Stimulated activated CD4-positive, alpha-beta T cell treated with anti-CD3 and anti-CD28 coated beads, Interleukin-12 subunit alpha, Interleukin-12 subunit beta, amount 100 ng/mL, for 24 hours (primary cell): ENCODE measurements at regions not wholly inside any gene's neighbourhood (a gene's known extent, or its start where the extent isn't known, plus 50 kb on each side); places are given as distances from the start of the nearest gene placed in this dataset.

Experiments
- DNase-seq, 2 experiments: peaks; one replicate each; pipeline ENCODE4 v3.0.0-alpha.2; 2020; ENCODE audit warnings: low read depth in 2 of 2

- DNase-seq: no peak
Measured at GRCh38 chr3:189042832-189043231, 128.9 kb upstream of the TPRG1 start.

DNA sequence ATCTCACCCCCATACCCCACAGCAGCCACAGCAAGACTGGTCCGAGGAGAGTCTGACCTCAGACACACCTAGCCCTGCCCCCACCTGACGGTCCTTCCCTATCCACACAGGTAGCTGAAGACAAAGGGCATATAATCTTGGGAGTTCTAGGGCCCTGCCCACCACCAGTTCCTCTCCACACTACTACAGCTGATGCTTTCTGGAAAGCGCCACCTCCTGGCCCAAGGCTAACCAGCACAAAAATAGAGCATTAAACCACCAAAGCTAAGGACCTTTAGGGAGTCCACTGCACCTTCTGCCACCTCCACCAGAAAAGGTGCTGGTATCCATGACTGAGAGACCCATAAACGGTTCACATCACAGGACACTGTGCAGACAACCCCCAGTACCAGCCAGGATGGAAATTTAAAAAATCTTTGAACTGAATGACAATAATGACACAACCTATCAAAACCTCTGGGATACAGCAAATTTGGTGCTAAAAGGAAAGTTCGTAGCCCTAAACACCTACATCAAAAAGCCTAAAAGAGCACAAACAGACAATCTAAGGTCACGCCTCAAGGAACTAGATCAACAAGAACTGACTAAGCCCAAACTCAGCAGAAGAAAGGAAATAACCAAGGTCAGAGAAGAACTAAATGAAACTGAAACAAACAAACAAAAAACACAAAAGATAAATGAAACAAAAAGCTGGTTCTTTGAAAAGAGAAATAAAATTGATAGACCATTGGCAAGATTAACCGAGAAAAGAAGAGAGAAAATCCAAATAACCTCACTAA, 122.1 kb upstream of the TPRG1 start:
- DNase-seq: no peak

DNA sequence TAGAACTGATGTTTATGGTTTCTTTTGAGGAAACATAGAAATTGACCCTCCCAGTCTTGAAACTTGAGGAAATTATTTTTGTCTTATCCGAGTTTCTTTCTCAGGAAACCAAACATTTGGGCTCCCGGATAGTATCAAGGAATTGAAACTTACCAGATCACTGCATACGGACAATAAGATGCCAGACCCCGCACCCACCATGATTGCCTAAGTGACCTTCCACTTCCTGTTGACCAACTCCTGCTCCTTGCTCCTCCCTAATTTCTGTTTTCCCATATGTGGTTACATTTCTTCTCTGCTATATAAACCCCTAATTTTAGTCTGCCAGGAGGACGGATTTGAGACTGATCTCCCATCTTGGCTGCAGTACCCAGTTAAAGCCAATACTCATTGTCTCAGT, 118.4 kb upstream of the TPRG1 start:
- no peak for DNase-seq

DNA sequence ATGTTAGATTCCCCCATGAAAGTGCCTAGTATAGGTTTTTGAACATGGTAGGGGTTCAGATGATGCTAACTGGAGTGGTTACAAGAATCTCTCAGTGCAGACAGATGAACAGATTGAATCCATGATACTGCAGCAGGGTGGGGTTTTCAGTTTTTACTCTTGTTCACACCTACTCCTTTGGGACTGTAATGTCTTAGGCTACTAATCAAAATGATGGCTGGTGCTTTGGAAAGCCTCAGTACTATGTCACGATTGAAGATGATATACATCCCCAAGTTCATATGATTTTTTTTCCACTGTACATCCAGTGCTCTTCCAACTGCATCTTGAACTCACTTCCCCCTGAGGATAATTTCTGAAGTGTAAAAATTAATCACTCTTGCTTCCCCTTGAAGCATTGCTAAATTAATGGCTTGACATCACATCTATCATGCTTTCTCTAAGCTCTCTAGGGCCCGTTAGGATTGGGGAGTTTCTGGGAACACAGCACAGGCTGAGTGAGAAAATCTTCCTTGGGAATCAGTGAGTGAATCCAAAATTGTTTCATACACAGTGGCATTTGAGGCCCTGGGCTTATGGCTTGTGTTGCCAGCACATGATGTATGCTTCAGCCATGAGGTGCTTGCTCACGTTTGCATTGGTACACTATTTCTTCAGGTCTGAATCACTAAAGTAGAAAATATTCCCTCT, 115.0 kb upstream of the TPRG1 start:
- no peak for DNase-seq

DNA sequence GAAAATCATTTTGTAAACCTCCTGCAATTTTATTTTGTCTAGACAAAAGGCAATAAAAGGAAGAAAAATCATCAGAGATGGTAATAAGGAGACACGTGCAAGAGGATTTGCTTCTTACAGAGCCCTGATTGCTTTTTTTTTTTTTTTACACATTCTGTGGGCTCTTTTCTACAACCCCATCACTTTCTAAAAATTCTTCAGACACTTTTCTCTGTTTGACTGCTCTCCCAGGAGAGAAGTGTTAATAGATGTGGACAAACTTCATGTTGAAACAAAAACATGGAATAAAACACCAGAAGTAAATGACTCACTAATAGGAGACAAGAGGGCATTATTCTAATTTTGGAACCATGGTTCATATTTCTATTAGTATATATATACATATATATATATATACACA, 114.4 kb upstream of the TPRG1 start:
- DNase-seq: no peak

DNA sequence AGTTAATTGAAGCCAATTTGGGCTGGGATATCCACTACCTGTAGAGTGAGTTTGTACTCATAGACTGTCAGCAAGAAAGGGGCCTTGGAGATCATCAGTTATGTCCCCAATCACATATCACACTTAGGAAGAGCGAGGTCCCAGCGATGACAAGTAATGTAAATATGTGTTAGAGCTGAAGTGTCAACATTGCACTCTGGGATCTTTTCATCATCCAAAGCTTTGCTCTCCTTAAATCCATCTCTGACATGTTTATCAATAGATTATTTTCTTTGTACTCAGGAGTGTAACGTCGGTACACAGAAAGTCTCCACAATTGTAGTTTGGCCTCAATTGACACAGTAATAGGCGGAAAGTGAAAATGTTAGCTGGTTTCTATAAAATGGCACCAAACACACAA, 113.7 kb upstream of the TPRG1 start:
- no peak for DNase-seq

GRCh38 chr3:189070965-189071364, 100.8 kb upstream of the TPRG1 start:
- no peak for DNase-seq

DNA sequence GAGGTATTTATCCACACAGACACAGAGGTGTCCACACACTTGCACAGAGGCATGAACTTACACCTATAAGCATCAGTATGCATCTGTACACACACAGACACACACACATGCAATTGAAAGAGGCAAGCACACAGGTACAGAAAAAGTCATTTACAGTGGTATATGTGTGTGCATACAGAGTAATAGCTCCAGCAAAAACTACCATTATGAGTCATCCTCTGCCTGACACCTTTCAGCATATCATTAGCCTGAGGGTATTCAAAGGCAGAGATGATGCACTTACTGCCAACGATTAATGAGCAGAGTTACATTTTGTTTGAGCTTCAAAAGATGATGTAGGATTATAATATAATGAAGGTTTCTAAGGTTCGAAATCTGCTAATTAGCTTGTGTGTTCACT, 100.3 kb upstream of the TPRG1 start:
- DNase-seq: no peak

DNA sequence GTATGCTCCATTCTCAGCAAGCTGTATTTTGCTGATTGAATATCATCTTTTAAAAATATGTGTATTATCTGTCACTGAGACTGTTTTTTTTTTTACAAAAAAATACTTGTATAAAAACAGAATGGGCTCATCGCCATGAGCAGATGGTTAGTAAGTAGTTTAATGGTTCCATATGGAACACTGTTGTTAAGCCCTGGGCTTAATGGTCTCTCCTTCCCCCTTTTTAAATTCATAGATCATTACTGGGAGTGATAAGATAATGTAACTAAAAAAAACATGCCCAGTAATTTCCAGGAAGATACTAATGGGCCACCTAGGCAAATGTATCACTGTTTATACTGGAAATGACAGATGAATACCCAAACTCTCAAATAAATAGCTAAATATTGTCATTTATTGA, 95.3 kb upstream of the TPRG1 start:
- DNase-seq: no peak

DNA sequence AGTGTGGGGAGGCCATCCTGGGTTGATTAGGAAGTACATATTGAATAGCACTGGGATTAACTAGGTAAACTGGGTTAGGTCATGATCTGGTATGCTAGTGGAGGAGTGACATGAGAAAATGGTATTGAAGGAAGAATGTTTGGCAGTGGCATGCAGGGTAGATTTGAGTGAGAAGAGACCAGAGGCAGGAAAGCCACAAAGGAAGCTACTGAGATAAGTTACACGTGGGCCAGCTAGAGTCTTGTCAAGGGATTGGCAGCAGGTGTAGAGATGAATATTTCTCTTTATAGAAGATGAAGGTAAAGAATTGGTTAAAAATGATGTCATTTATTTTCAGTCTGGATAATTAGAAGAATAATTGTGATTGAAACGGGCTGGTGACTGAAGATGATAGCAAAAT, 91.0 kb upstream of the TPRG1 start:
- no peak for DNase-seq

DNA sequence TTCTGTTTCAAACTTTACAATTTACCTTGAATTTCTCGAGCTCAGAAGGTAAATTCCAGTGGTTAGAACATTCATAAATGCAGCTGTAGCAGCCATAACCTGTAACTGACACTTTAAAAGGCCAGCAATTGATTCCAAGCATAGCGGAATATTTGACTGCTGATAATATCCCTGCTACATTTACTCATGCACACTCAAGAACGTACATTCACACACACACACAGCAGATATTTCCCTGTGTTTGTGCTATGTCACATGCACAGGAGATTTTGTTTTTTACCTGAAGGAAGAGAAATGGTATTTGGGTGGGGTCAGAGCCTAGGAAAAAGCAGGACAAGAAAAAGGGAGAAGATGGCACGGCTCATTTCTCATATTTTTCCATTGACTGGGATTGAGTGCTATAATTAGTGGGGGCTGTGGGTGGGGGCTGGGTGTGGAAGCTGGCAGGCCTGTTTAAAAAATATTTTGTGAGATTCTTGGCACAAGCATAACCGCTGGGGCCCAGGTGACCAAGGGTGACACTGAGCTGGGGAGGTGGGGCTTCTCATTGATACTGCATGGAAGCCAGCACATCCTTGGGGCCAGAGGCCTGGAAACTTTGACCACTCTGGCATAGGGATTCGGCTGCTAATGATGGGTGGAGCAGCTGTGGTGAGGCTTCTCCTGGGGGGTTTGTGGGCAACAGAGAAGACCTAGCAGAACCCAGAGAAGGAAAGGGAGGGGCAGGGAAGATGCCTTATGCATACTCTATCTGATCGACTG, 88.9 kb upstream of the TPRG1 start:
- no peak for DNase-seq

DNA sequence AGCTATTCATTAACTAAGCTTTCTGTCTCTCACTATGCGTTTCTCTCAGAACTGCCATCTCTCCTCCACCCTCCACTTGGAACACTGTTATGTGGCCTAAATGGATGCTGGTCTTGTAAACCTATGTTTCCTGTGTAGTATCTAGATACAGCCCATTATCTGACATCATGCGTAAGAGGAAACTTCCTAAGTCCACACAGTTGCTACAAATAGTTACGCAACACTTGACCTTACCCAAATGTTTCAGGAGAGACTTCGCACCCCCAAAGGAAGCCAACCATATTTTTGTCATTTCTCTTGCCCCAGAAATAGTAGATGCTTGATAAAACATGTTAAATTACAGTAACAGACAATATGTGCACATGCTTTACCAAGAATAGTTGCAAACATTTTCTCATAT, 87.2 kb upstream of the TPRG1 start:
- DNase-seq: no peak

DNA sequence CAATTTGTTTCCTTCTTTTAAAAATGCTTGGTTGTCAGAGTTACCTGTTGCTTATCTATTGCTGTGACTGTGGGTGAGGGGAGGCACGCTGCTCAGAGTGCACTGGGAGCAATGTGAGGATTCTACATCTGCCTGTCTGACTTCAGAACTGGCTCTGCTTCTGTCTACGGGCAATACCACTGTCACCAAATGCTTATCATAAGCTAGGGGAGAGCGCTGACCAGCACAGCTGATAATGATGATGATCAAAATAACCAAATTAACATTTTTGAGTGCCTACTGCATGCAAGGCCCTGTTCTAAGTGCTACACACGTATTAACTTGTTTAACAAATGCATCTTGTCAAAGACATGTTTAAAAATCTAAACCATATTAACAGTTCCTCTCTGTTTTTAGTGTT, 79.2 kb upstream of the TPRG1 start:
- no peak for DNase-seq

DNA sequence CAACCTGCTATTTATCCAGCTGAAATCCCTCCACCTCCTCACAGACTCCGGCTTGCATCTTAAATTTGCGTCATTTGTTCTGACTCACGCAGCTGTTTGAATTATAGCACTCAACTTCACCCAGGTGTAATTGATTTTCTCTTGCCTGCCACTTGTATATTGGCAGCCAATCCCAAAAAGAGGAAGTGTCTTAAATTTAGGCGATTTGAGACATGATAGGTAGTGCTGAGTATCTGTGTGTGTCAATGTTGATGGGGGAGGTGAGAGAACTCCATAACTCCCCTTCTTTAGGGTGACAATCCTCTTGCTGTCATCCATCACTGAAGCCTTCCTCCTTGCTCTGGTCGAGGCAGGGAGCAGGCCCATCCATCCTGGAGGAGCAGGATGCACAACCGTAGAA, 77.2 kb upstream of the TPRG1 start:
- no peak for DNase-seq

GRCh38 chr3:189096092-189096491, 75.7 kb upstream of the TPRG1 start:
- DNase-seq: no peak

DNA sequence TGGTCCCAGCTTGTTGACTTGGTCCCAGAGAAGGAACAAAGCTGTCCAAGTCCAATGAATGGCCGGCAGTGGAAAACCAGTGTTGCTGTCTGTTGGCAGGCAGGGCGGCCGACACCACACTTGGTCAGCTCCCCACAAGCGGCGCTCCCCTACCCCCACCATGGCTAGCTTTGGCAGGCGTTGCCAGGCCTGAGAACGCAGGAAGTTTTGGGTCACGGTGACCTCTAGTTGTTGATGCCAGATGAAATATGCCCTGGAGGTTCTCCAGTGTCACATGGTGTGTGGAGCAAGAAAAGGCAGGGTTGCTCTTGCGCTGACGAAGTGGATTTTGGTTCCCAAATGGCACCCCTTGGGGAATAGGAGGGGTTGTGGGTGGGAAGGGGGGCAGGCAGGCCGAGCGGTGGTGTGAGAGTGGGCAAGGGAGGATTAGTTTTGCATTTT, 72.7 kb upstream of the TPRG1 start:
- no peak for DNase-seq

- no peak for DNase-seq
Measured at GRCh38 chr3:189099505-189100290, 72.1 kb upstream of the TPRG1 start.

DNA sequence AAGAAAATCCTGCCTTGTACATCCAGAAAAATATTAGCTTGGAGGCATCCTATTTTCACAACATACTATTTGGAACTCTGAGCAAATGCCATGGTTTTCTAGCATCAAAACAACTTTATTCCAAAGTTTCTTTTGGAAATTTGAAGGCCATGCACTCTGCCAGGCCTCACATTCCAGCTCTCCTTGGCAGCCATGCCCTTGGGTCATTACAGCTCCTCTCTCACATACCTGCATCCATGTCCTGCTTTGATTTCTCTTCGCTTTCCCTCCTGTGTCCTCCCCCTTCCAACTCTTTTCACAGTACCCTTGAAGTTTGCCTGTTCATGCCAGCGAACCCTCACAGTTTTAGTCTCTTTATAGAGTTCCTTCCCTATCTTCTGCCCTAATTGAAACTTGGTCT, 70.9 kb upstream of the TPRG1 start:
- no peak for DNase-seq

GRCh38 chr3:189101594-189101993, 70.2 kb upstream of the TPRG1 start:
- DNase-seq: no peak

DNA sequence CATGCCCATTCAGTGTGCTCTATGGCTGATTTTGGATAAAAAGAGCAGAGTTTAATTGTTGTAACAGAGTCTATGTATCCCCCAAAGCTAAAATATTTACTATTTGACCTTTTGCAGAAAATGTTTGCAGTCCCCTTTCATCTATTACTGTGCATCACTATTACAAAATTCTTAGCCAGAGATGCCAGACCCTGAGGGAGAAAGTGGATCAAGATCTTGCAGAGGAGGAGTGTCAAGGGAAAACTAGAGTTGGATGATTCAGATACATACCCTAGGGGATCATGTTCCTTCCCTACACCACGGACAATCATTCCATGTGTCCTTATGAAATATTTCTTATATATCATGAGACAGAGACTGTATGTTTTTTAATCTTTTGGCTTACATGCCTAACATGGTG, 68.6 kb upstream of the TPRG1 start:
- no peak for DNase-seq

DNA sequence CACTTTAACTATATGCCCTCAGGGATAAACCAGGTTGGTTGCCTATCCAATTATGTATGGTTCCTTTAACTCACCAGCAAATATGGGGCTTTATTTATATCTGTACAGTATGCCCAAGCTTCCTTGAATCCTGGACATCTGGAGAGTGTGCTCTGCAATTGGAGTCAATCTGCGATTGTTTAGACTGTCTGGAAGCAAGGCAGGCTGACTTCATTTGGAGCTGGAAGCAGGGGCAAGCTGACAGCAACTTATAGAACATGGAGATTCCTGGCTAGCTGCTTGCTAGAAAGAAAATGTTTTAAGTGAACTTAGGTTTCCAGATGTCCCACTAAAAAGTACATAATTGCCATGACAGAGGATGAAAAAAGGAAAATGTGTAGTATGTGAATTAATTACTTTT, 63.7 kb upstream of the TPRG1 start:
- no peak for DNase-seq

GRCh38 chr3:189108735-189109134, 63.0 kb upstream of the TPRG1 start:
- no peak for DNase-seq
